A549 (cell line): ENCODE measurements at regions not wholly inside any gene's neighbourhood (a gene's known extent, or its start where the extent isn't known, plus 50 kb on each side); places are given as distances from the start of the nearest gene placed in this dataset.

Source experiments
- MAFK ChIP-seq: fragments of 450-650 bp; IDR thresholded peaks from 2 replicates; pipeline ENCODE4 v1.6.1; 2014; ENCODE audit not compliant: partially characterized antibody
- MAZ ChIP-seq: fragments of 150-350 bp; IDR thresholded peaks from 2 replicates; pipeline ENCODE4 v1.6.1; 2014; ENCODE audit warnings: antibody characterized with exemption, low read depth, low read length, borderline replicate concordance
- NR3C1 ChIP-seq: fragments of >200 bp; sonication (Bioruptor Twin); formaldehyde crosslinking; IDR thresholded peaks from 3 replicates; pipeline ENCODE4 v1.6.1; 2017
- RAD21 ChIP-seq, 2 experiments: fragments of >200 bp in 1 of 2; sonication (Bioruptor Twin) in 1 of 2; formaldehyde crosslinking in 1 of 2; IDR thresholded peaks in 1 of 2; conservative IDR thresholded peaks in 1 of 2; 2 replicates in 1 of 2; 3 replicates in 1 of 2; pipeline ENCODE4 v1.6.1; 2012 to 2018; ENCODE audit warnings: inconsistent platforms in 1 of 2
- TF ChIP-seq, protein P1 (sequence below): fragments of >200 bp; sonication (Bioruptor Twin); formaldehyde crosslinking; IDR thresholded peaks from 3 replicates; pipeline ENCODE4 v1.5.1; 2016
- TF ChIP-seq, protein P2 (sequence below): fragments of >200 bp; sonication (Bioruptor Twin); formaldehyde crosslinking; IDR thresholded peaks from 2 replicates; pipeline ENCODE4 v1.6.1; 2016
- TF ChIP-seq, protein P3 (sequence below): fragments of 450-650 bp; IDR thresholded peaks from 2 replicates; pipeline ENCODE4 v1.6.1; 2014; ENCODE audit warnings: antibody characterized with exemption
- TF ChIP-seq, protein P4 (sequence below): IDR thresholded peaks from 2 replicates; pipeline ENCODE4 v1.6.1; 2012

DNA sequence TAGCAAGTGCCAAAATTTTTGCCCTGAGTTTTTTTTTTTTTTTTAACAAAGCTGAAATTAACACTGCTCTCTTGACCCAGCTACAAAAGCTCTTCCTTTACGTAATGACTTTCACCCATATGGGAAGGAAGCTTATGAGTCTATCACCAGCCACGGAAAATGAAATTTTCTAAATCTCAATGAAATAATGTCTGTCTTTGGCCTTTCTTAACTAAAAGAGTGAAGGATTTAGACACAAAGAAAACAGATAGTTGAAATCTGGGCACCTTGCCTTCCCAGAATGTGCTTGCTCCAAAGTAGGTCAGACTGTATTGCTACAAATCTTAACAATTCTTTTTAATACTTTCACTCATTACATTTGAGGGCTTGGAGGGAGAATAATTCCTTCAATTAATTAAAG lies 180.8 kb upstream of the MGAT5 start:
- no peak for TF ChIP-seq MAZ
- TF ChIP-seq, protein P1, sequence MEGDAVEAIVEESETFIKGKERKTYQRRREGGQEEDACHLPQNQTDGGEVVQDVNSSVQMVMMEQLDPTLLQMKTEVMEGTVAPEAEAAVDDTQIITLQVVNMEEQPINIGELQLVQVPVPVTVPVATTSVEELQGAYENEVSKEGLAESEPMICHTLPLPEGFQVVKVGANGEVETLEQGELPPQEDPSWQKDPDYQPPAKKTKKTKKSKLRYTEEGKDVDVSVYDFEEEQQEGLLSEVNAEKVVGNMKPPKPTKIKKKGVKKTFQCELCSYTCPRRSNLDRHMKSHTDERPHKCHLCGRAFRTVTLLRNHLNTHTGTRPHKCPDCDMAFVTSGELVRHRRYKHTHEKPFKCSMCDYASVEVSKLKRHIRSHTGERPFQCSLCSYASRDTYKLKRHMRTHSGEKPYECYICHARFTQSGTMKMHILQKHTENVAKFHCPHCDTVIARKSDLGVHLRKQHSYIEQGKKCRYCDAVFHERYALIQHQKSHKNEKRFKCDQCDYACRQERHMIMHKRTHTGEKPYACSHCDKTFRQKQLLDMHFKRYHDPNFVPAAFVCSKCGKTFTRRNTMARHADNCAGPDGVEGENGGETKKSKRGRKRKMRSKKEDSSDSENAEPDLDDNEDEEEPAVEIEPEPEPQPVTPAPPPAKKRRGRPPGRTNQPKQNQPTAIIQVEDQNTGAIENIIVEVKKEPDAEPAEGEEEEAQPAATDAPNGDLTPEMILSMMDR = no peak
- TF ChIP-seq, protein P2, sequence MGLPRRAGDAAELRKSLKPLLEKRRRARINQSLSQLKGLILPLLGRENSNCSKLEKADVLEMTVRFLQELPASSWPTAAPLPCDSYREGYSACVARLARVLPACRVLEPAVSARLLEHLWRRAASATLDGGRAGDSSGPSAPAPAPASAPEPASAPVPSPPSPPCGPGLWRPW = no peak
- TF ChIP-seq MAFK = no peak
- TF ChIP-seq, protein P3, sequence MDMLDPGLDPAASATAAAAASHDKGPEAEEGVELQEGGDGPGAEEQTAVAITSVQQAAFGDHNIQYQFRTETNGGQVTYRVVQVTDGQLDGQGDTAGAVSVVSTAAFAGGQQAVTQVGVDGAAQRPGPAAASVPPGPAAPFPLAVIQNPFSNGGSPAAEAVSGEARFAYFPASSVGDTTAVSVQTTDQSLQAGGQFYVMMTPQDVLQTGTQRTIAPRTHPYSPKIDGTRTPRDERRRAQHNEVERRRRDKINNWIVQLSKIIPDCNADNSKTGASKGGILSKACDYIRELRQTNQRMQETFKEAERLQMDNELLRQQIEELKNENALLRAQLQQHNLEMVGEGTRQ = no peak
- TF ChIP-seq RAD21 (conservative IDR thresholded peaks at IDR 0.05 in 1 of 2, IDR thresholded peaks at IDR 0.05 in 1 of 2) = no peak
- TF ChIP-seq, protein P4, sequence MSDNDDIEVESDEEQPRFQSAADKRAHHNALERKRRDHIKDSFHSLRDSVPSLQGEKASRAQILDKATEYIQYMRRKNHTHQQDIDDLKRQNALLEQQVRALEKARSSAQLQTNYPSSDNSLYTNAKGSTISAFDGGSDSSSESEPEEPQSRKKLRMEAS = no peak
- TF ChIP-seq NR3C1 = no peak
